NCI-H2227 (cell line): ENCODE measurements at regions not wholly inside any gene's neighbourhood (a gene's known extent, or its start where the extent isn't known, plus 50 kb on each side); places are given as distances from the start of the nearest gene placed in this dataset.

Experiments
- DNase-seq: peaks from one replicate; lab custom pipeline; 2025; ENCODE audit not compliant: unreplicated experiment; lab: John Stamatoyannopoulos, UW

- DNase-seq = no peak
These were observed 63.0 kb downstream of the C5orf15 start for GRCh38 chr5:133905424-133905823.

- no peak for DNase-seq
These were observed 63.8 kb downstream of the C5orf15 start for GRCh38 chr5:133904641-133905040.

- DNase-seq = no peak
These were observed 65.8 kb downstream of the C5orf15 start for GRCh38 chr5:133902511-133903118.

- no peak for DNase-seq
These were observed 67.7 kb downstream of the C5orf15 start for GRCh38 chr5:133900534-133901270.

- DNase-seq = no peak
These were observed 68.9 kb downstream of the C5orf15 start for GRCh38 chr5:133899506-133899905.

GRCh38 chr5:133898440-133898839, 70.0 kb downstream of the C5orf15 start:
- DNase-seq = no peak

GRCh38 chr5:133897431-133897830, 71.0 kb downstream of the C5orf15 start:
- no peak for DNase-seq

- DNase-seq = no peak
These were observed 71.6 kb downstream of the C5orf15 start for GRCh38 chr5:133896873-133897272.

- DNase-seq = no peak
These were observed 72.2 kb downstream of the C5orf15 start for GRCh38 chr5:133895979-133896845.

GRCh38 chr5:133894143-133894542, 74.3 kb downstream of the C5orf15 start:
- no peak for DNase-seq

GRCh38 chr5:133892774-133893173, 75.7 kb downstream of the C5orf15 start:
- DNase-seq = no peak

- DNase-seq = no peak
These were observed 76.1 kb downstream of the C5orf15 start for GRCh38 chr5:133892306-133892705.

- DNase-seq = no peak
These were observed 77.0 kb downstream of the C5orf15 start for GRCh38 chr5:133891390-133891789.

- no peak for DNase-seq
These were observed 77.6 kb downstream of the C5orf15 start for GRCh38 chr5:133890776-133891280.

GRCh38 chr5:133890314-133890713, 78.1 kb downstream of the C5orf15 start:
- DNase-seq = no peak

GRCh38 chr5:133889271-133889905, 79.0 kb downstream of the C5orf15 start:
- no peak for DNase-seq

GRCh38 chr5:133888625-133888991, 79.8 kb downstream of the C5orf15 start:
- DNase-seq = no peak

- no peak for DNase-seq
These were observed 82.9 kb downstream of the C5orf15 start for GRCh38 chr5:133885566-133885965.

- DNase-seq = no peak
These were observed 83.7 kb downstream of the C5orf15 start for GRCh38 chr5:133884569-133885311.

- no peak for DNase-seq
These were observed 84.5 kb downstream of the C5orf15 start for GRCh38 chr5:133883916-133884315.
